HEK293 (cell line): ENCODE measurements at regions not wholly inside any gene's neighbourhood (a gene's known extent, or its start where the extent isn't known, plus 50 kb on each side); places are given as distances from the start of the nearest gene placed in this dataset.

Experiments
- CTCF ChIA-PET: fragments of 350-600 bp; formaldehyde crosslinking; extraction: SDS; loops from one replicate; lab custom pipeline; 2021; ENCODE audit warnings: antibody characterized with exemption; lab: Yijun Ruan, JAX
- POLR2A ChIA-PET: fragments of 300-600 bp; formaldehyde crosslinking; extraction: SDS; loops from one replicate; lab custom pipeline; 2020; ENCODE audit warnings: antibody characterized with exemption, inconsistent platforms; lab: Yijun Ruan, JAX
- H3K27ac ChIP-seq: fragments of 200-500 bp; sonication (Bioruptor generic); 2 replicates; pipeline ENCODE4 v1.5.1; 2014; ENCODE audit warnings: low read depth, low read length, control low read depth, inconsistent platforms; ENCODE audit errors: extremely low read depth
- H3K36me3 ChIP-seq, 2 experiments: fragments of 200-500 bp in 1 of 2; sonication (Bioruptor generic) in 1 of 2; 1 replicate in 1 of 2; 2 replicates in 1 of 2; pipeline ENCODE4 v1.5.1; 2014 to 2017; ENCODE audit warnings: inconsistent platforms in 2 of 2, low read length in 2 of 2; ENCODE audit not compliant: control insufficient read depth in 2 of 2, insufficient read depth in 1 of 2
- H3K4me1 ChIP-seq: fragments of 200-500 bp; sonication (Bioruptor generic); 2 replicates; pipeline ENCODE4 v1.5.1; 2014; ENCODE audit warnings: mild to moderate bottlenecking, low read length, inconsistent platforms; ENCODE audit not compliant: control insufficient read depth, insufficient read depth
- H3K4me3 ChIP-seq: 2 replicates; pipeline ENCODE4 v1.5.1; 2011; ENCODE audit warnings: low read depth, mild to moderate bottlenecking, control low read depth, low read length, moderate library complexity
- H3K9me3 ChIP-seq: fragments of 200-500 bp; sonication (Bioruptor generic); 2 replicates; pipeline ENCODE4 v1.5.1; 2014; ENCODE audit warnings: low read depth, low read length, inconsistent platforms; ENCODE audit not compliant: control insufficient read depth, insufficient read depth
- HOXD13 ChIP-seq: sonication (generic); formaldehyde crosslinking; IDR thresholded peaks from 2 replicates; pipeline ENCODE4 v1.8.0; 2022; ENCODE audit warnings: missing genetic modification reagents, borderline replicate concordance
- MYNN ChIP-seq: fragments of 450-650 bp; formaldehyde crosslinking; IDR thresholded peaks from 2 replicates; pipeline ENCODE4 v1.5.1; 2016; ENCODE audit warnings: missing biosample characterization, missing genetic modification characterization, borderline replicate concordance
- SETDB1 ChIP-seq: IDR thresholded peaks from one replicate; pipeline ENCODE4 v1.6.1; 2017; ENCODE audit warnings: mild to moderate bottlenecking, low read length, moderate library complexity, mixed read lengths; ENCODE audit not compliant: insufficient read length
- TRIM28 ChIP-seq: IDR thresholded peaks from 2 replicates; pipeline ENCODE4 v1.6.1; 2011; ENCODE audit warnings: low read length, control low read depth, borderline replicate concordance
- ZBTB20 ChIP-seq: fragments of 450-650 bp; formaldehyde crosslinking; IDR thresholded peaks from 2 replicates; pipeline ENCODE4 v1.5.1; 2016; ENCODE audit warnings: missing biosample characterization, missing genetic modification characterization
- ZFP3 ChIP-seq: fragments of 450-650 bp; formaldehyde crosslinking; IDR thresholded peaks from 2 replicates; pipeline ENCODE4 v1.5.1; 2016; ENCODE audit warnings: low read depth, missing biosample characterization, missing genetic modification characterization
- ZNF132 ChIP-seq: fragments of 450-650 bp; formaldehyde crosslinking; IDR thresholded peaks from 2 replicates; pipeline ENCODE4 v1.5.1; 2017; ENCODE audit warnings: missing biosample characterization, missing genetic modification characterization, borderline replicate concordance
- ZNF19 ChIP-seq: fragments of 450-650 bp; formaldehyde crosslinking; IDR thresholded peaks from 2 replicates; pipeline ENCODE4; 2016; ENCODE audit warnings: missing biosample characterization, missing genetic modification characterization, low read depth
- ZNF2 ChIP-seq: fragments of 450-650 bp; formaldehyde crosslinking; IDR thresholded peaks from 2 replicates; pipeline ENCODE4 v1.5.1; 2016; ENCODE audit warnings: missing biosample characterization, missing genetic modification characterization
- ZNF266 ChIP-seq: fragments of 450-650 bp; formaldehyde crosslinking; IDR thresholded peaks from 2 replicates; pipeline ENCODE4 v1.5.1; 2016; ENCODE audit warnings: missing biosample characterization, missing genetic modification characterization, low read depth
- ZNF335 ChIP-seq: fragments of 450-650 bp; formaldehyde crosslinking; conservative IDR thresholded peaks from 2 replicates; pipeline ENCODE4 v1.5.1; 2016; ENCODE audit warnings: missing biosample characterization, missing genetic modification characterization
- ZNF416 ChIP-seq: fragments of 450-650 bp; formaldehyde crosslinking; IDR thresholded peaks from 2 replicates; pipeline ENCODE4 v1.5.1; 2016; ENCODE audit warnings: missing biosample characterization, missing genetic modification characterization
- ZNF473 ChIP-seq: fragments of 450-650 bp; formaldehyde crosslinking; IDR thresholded peaks from 2 replicates; pipeline ENCODE4 v1.5.1; 2017; ENCODE audit warnings: missing biosample characterization, missing genetic modification characterization
- ZNF555 ChIP-seq: fragments of 450-650 bp; formaldehyde crosslinking; conservative IDR thresholded peaks from 2 replicates; pipeline ENCODE4 v1.5.1; 2017; ENCODE audit warnings: missing biosample characterization, mild to moderate bottlenecking, missing genetic modification characterization, inconsistent platforms
- ZNF610 ChIP-seq: fragments of 450-650 bp; formaldehyde crosslinking; IDR thresholded peaks from 2 replicates; pipeline ENCODE4 v1.5.1; 2016; ENCODE audit warnings: missing biosample characterization, missing genetic modification characterization, borderline replicate concordance
- ZNF629 ChIP-seq: fragments of 450-650 bp; formaldehyde crosslinking; IDR thresholded peaks from 2 replicates; pipeline ENCODE4 v1.5.1; 2017; ENCODE audit warnings: missing biosample characterization, missing genetic modification characterization
- ZNF701 ChIP-seq: fragments of 450-650 bp; formaldehyde crosslinking; IDR thresholded peaks from 2 replicates; pipeline ENCODE4 v1.5.1; 2016; ENCODE audit warnings: missing biosample characterization, missing genetic modification characterization
- ZNF768 ChIP-seq: fragments of 450-650 bp; formaldehyde crosslinking; IDR thresholded peaks from 2 replicates; pipeline ENCODE4 v1.5.1; 2018; ENCODE audit warnings: missing biosample characterization, mild to moderate bottlenecking, missing genetic modification characterization
- ZNF791 ChIP-seq: fragments of 450-650 bp; formaldehyde crosslinking; IDR thresholded peaks from 2 replicates; pipeline ENCODE4 v1.5.1; 2016; ENCODE audit warnings: missing biosample characterization, missing genetic modification characterization
- TF ChIP-seq, protein P1 (sequence below): fragments of 450-650 bp; formaldehyde crosslinking; IDR thresholded peaks from 2 replicates; pipeline ENCODE4 v1.5.1; 2016; ENCODE audit warnings: missing biosample characterization, missing genetic modification characterization
- TF ChIP-seq, protein P2 (sequence below): fragments of 450-650 bp; formaldehyde crosslinking; IDR thresholded peaks from 2 replicates; pipeline ENCODE4 v1.5.1; 2016; ENCODE audit warnings: missing biosample characterization, missing genetic modification characterization, borderline replicate concordance

DNA sequence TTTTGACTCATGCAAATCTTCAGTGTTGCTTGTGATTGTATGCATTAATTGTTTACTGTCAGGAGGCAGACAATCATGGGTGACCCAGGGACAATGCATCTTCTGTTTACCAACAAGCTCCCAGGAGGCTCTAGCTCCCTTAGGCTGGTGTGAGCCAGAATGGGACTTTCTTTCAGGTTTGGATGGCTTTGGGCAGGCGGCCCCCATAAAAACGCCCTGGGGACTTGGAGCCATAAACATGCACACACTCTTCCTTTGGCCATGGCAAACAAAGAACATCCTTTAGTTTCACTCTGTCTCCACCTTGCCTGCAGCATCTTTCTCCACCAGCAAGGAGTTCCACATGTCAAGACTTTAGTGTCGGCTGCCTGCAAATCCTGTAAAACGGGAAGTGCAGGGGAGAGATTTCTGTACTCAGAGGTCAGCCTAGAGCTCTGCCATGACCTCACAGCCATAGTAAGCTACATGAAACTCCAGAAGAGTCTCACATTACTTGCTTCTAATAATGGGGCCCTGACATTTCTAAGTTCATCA is 127.6 kb downstream of the MAP3K7 start:
- no peak overlapping the region for H3K4me3 ChIP-seq
- no peaks in the 10 kb centered on the region for H3K9me3 ChIP-seq
- H3K36me3 ChIP-seq, result no peaks in the 10 kb centered on the region
- no peaks in the 10 kb centered on the region for H3K4me1 ChIP-seq
- no peak for TF ChIP-seq ZNF701 (tag by site-specific recombination)
- no peak for TF ChIP-seq HOXD13 (CRISPR knock-in tag)
- TF ChIP-seq ZNF768 (tag by site-specific recombination), result no peak
- TF ChIP-seq ZBTB20 (tag by site-specific recombination), result no peak
- TF ChIP-seq ZNF473 (tag by site-specific recombination), result no peak
- no peak for TF ChIP-seq ZNF19 (tag by site-specific recombination)
- no peak for TF ChIP-seq ZNF791 (tag by site-specific recombination)
- TF ChIP-seq ZNF266 (tag by site-specific recombination), result no peak
- TF ChIP-seq MYNN (tag by site-specific recombination), result no peak
- no peak for TF ChIP-seq ZNF610 (tag by site-specific recombination)
- TF ChIP-seq ZNF2 (tag by site-specific recombination), result no peak
- TF ChIP-seq, protein P1, sequence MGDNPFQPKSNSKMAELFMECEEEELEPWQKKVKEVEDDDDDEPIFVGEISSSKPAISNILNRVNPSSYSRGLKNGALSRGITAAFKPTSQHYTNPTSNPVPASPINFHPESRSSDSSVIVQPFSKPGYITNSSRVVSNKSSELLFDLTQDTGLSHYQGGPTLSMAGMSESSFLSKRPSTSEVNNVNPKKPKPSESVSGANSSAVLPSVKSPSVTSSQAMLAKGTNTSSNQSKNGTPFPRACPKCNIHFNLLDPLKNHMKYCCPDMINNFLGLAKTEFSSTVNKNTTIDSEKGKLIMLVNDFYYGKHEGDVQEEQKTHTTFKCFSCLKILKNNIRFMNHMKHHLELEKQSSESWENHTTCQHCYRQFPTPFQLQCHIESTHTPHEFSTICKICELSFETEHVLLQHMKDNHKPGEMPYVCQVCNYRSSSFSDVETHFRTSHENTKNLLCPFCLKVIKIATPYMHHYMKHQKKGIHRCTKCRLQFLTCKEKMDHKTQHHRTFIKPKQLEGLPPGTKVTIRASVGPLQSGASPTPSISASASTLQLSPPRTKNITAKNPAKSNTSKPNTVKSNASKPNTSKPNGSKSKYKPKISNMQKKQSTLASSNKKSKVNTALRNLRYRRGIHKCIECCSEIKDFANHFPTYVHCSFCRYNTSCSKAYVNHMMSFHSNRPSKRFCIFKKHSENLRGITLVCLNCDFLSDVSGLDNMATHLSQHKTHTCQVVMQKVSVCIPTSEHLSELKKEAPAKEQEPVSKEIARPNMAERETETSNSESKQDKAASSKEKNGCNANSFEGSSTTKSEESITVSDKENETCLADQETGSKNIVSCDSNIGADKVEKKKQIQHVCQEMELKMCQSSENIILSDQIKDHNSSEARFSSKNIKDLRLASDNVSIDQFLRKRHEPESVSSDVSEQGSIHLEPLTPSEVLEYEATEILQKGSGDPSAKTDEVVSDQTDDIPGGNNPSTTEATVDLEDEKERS (tag by site-specific recombination), result no peak
- TF ChIP-seq TRIM28, result no peak
- TF ChIP-seq ZFP3, result no peak
- no peak for TF ChIP-seq ZNF132 (tag by site-specific recombination)
- no peak for TF ChIP-seq ZNF335 (tag by site-specific recombination)
- no peak for TF ChIP-seq ZNF555 (tag by site-specific recombination)
- no peak overlapping the region for H3K27ac ChIP-seq
- ChIA-PET CTCF (interaction anchor here (0.7 to 1.6 kb wide), 4 partner anchors 12 to 80 kb away, joined by 3 to 7 read pairs (median 3); no protein-coding TSS in a partner anchor), POLR2A (no interaction called here)

DNA sequence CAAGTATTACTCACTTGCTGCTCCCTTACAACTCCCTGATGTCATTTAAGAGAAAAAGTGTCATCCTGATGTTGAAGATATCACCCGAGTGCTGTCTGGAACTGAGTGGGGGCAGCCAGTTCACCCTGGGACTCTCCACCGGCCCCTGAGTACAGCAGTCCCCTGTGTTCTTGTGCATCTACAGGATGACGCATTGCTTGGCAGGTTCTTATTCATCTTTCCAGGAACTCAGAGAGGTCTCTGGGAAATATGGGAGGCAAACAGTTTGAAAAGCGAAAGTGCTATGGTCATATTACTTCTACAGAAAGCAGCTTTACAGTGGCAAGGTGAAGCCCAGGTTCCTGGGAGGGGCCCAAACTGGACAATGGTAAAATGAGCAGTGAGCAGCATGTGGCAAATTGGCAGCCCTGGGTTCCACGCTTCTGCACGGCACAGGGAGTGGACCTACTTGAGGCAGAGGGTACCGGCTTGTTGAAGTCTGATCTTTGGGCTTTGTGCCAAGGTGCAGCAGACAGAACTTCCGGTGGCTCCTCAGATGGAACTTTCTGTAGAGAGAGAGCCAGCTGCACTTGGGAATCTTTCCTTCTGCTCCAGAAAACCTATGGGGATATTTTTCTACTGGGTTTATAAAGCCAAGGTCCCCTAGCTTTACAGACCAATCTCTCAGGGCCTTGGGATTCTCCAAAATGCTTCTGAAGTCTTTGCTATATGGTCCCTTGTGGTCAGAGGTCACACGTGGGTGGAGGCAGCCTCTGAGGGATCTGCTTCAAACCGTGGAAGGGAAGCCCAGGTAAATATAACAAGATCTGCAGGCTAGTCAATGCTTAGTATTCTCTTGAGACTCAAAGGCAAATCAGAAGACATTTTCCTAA is 128.3 kb downstream of the MAP3K7 start:
- H3K36me3 ChIP-seq, result no peaks in the 10 kb centered on the region
- ChIA-PET CTCF (interaction anchor here (1.0 to 1.5 kb wide), 3 partner anchors 65 to 518 kb away, joined by 3 to 4 read pairs (median 3); no protein-coding TSS in a partner anchor), POLR2A (no interaction called here)
- no peak overlapping the region for H3K27ac ChIP-seq
- TF ChIP-seq SETDB1 (no peak), TRIM28 (no peak), ZNF629 (tag by site-specific recombination) (no peak), ZNF416 (tag by site-specific recombination) (no peak)
- TF ChIP-seq, protein P2, sequence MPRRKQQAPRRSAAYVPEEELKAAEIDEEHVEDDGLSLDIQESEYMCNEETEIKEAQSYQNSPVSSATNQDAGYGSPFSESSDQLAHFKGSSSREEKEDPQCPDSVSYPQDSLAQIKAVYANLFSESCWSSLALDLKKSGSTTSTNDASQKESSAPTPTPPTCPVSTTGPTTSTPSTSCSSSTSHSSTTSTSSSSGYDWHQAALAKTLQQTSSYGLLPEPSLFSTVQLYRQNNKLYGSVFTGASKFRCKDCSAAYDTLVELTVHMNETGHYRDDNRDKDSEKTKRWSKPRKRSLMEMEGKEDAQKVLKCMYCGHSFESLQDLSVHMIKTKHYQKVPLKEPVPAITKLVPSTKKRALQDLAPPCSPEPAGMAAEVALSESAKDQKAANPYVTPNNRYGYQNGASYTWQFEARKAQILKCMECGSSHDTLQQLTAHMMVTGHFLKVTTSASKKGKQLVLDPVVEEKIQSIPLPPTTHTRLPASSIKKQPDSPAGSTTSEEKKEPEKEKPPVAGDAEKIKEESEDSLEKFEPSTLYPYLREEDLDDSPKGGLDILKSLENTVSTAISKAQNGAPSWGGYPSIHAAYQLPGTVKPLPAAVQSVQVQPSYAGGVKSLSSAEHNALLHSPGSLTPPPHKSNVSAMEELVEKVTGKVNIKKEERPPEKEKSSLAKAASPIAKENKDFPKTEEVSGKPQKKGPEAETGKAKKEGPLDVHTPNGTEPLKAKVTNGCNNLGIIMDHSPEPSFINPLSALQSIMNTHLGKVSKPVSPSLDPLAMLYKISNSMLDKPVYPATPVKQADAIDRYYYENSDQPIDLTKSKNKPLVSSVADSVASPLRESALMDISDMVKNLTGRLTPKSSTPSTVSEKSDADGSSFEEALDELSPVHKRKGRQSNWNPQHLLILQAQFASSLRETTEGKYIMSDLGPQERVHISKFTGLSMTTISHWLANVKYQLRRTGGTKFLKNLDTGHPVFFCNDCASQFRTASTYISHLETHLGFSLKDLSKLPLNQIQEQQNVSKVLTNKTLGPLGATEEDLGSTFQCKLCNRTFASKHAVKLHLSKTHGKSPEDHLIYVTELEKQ (tag by site-specific recombination), result no peak
- H3K4me1 ChIP-seq, result no peaks in the 10 kb centered on the region
- H3K4me3 ChIP-seq, result no peak overlapping the region
- no peaks in the 10 kb centered on the region for H3K9me3 ChIP-seq
